ENCODE measurements at regions not wholly inside any gene's neighbourhood (a gene's known extent, or its start where the extent isn't known, plus 50 kb on each side); places are given as distances from the start of the nearest gene placed in this dataset.
"Not testable (repeated sequence)": the region's sequence is repeated elsewhere in the genome, so short reads cannot be mapped to it uniquely, and the experiment has no call there.

GRCh38 chr2:194557993-194558392, 1099.0 kb upstream of the SLC39A10 start:
- no peak overlapping the region for H3K27ac ChIP-seq (ENCODE audit: low read depth, low read length)
- H3K4me1 ChIP-seq (ENCODE audit: control insufficient read depth in 1 of 2, insufficient read depth in 2 of 2, low read length in 2 of 2), result no peaks in the 10 kb centered on the region
- no peak overlapping the region for H3K9ac ChIP-seq (ENCODE audit: low read depth in 1 of 2, low read length in 2 of 2)
- H3K27me3 ChIP-seq (ENCODE audit: control insufficient read depth in 1 of 2, insufficient read depth in 2 of 2, low read length in 2 of 2), result no peaks in the 10 kb centered on the region
- H3K9me3 ChIP-seq (ENCODE audit: control insufficient read depth in 1 of 2, low read length in 2 of 2), result peaks cover 0 to 7% of the 10 kb centered on the region in 2 donors
- no peaks in the 10 kb centered on the region for H3K36me3 ChIP-seq (ENCODE audit: control insufficient read depth in 1 of 2, insufficient read depth in 2 of 2, low read length in 2 of 2)
- no peak overlapping the region for H3K4me3 ChIP-seq (ENCODE audit: low read depth in 1 of 2, low read length in 2 of 2)

GRCh38 chr2:194556629-194557028, 1100.4 kb upstream of the SLC39A10 start:
- Histone ChIP-seq H3K9me3 (ENCODE audit: control insufficient read depth in 1 of 2, low read length in 2 of 2) (peaks cover 0 to 7% of the 10 kb centered on the region in 2 donors), H3K36me3 (ENCODE audit: control insufficient read depth in 1 of 2, insufficient read depth in 2 of 2, low read length in 2 of 2) (no peaks in the 10 kb centered on the region), H3K27me3 (ENCODE audit: control insufficient read depth in 1 of 2, insufficient read depth in 2 of 2, low read length in 2 of 2) (no peaks in the 10 kb centered on the region), H3K4me1 (ENCODE audit: control insufficient read depth in 1 of 2, insufficient read depth in 2 of 2, low read length in 2 of 2) (no peaks in the 10 kb centered on the region), H3K4me3 (ENCODE audit: low read depth in 1 of 2, low read length in 2 of 2) (no peak overlapping the region), H3K9ac (ENCODE audit: low read depth in 1 of 2, low read length in 2 of 2) (no peak overlapping the region), H3K27ac (ENCODE audit: low read depth, low read length) (no peak overlapping the region)

DNA sequence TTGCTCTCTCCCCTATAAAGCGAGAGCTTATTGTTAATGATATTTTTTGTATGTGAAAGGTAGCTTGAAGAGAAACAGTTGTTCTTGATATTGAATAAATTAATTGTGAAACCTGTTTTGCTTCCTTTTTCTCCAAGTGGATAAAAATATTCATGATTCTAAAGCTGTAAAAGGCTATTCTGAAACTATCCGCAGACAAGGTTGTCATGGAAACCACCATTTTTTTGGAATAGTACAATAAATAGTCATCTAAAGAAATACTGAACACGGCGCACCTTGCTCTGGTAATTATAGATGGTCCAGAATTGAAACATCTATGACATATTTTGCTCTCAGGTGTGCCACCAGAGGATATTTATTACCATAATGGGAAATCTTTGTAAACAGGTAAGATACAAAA, 1103.0 kb upstream of the SLC39A10 start:
- Histone ChIP-seq H3K4me1 (ENCODE audit: control insufficient read depth in 1 of 2, insufficient read depth in 2 of 2, low read length in 2 of 2) (no peaks in the 10 kb centered on the region), H3K36me3 (ENCODE audit: control insufficient read depth in 1 of 2, insufficient read depth in 2 of 2, low read length in 2 of 2) (no peaks in the 10 kb centered on the region), H3K27ac (ENCODE audit: low read depth, low read length) (no peak overlapping the region), H3K9ac (ENCODE audit: low read depth in 1 of 2, low read length in 2 of 2) (no peak overlapping the region), H3K4me3 (ENCODE audit: low read depth in 1 of 2, low read length in 2 of 2) (no peak overlapping the region), H3K9me3 (ENCODE audit: control insufficient read depth in 1 of 2, low read length in 2 of 2) (no peaks in the 10 kb centered on the region), H3K27me3 (ENCODE audit: control insufficient read depth in 1 of 2, insufficient read depth in 2 of 2, low read length in 2 of 2) (no peaks in the 10 kb centered on the region)

DNA sequence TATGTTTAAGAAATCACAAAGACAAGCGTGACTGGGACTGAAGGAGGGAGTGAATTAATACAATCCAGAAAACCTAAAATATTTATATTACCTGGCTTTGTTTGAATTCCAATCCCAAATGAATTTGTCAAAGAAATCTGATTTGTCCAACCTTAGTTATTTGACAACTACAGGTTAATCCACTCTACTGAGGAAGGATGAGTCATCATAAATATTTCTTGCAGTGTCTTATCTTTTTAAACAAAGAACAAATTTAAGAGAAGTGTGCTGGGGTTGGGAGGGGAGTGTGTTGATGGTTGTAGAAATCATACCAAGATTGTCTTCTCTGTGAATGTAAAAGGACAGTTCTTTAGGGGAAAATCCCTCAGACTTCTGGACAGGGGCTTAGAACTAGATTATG, 1106.3 kb upstream of the SLC39A10 start:
- Histone ChIP-seq H3K4me1 (ENCODE audit: control insufficient read depth in 1 of 2, insufficient read depth in 2 of 2, low read length in 2 of 2) (no peaks in the 10 kb centered on the region), H3K27me3 (ENCODE audit: control insufficient read depth in 1 of 2, insufficient read depth in 2 of 2, low read length in 2 of 2) (no peaks in the 10 kb centered on the region), H3K27ac (ENCODE audit: low read depth, low read length) (no peak overlapping the region), H3K9ac (ENCODE audit: low read depth in 1 of 2, low read length in 2 of 2) (no peak overlapping the region), H3K9me3 (ENCODE audit: control insufficient read depth in 1 of 2, low read length in 2 of 2) (no peaks in the 10 kb centered on the region), H3K4me3 (ENCODE audit: low read depth in 1 of 2, low read length in 2 of 2) (no peak overlapping the region), H3K36me3 (ENCODE audit: control insufficient read depth in 1 of 2, insufficient read depth in 2 of 2, low read length in 2 of 2) (no peaks in the 10 kb centered on the region)

DNA sequence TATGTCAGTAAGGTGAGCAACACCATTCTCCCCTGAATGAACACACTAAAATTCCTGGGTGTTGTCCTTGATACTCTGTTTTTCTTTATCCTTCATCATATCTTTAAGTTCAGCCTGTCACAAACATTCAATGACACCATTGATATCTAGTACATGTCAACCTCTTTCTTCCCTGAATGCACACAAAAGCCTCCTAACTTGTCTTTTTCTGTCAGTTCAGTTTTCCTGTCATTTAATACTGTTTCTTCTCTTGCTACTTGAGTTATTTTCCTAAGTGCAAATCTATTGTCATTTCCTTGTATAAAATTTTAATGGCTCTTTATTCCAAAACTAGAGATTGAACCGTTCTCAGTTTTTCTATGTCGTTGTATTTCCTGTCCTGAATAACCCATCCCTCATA, 1107.6 kb upstream of the SLC39A10 start:
- Histone ChIP-seq H3K9ac (ENCODE audit: low read depth in 1 of 2, low read length in 2 of 2) (no peak overlapping the region), H3K4me3 (ENCODE audit: low read depth in 1 of 2, low read length in 2 of 2) (no peak overlapping the region), H3K27me3 (ENCODE audit: control insufficient read depth in 1 of 2, insufficient read depth in 2 of 2, low read length in 2 of 2) (no peaks in the 10 kb centered on the region), H3K27ac (ENCODE audit: low read depth, low read length) (no peak overlapping the region), H3K36me3 (ENCODE audit: control insufficient read depth in 1 of 2, insufficient read depth in 2 of 2, low read length in 2 of 2) (no peaks in the 10 kb centered on the region), H3K9me3 (ENCODE audit: control insufficient read depth in 1 of 2, low read length in 2 of 2) (no peaks in the 10 kb centered on the region), H3K4me1 (ENCODE audit: control insufficient read depth in 1 of 2, insufficient read depth in 2 of 2, low read length in 2 of 2) (no peaks in the 10 kb centered on the region)

GRCh38 chr2:194545978-194546377, 1111.0 kb upstream of the SLC39A10 start:
- H3K4me3 ChIP-seq (ENCODE audit: low read depth in 1 of 2, low read length in 2 of 2), result no peak overlapping the region
- H3K27ac ChIP-seq (ENCODE audit: low read depth, low read length), result no peak overlapping the region
- no peaks in the 10 kb centered on the region for H3K27me3 ChIP-seq (ENCODE audit: control insufficient read depth in 1 of 2, insufficient read depth in 2 of 2, low read length in 2 of 2)
- no peaks in the 10 kb centered on the region for H3K36me3 ChIP-seq (ENCODE audit: control insufficient read depth in 1 of 2, insufficient read depth in 2 of 2, low read length in 2 of 2)
- no peaks in the 10 kb centered on the region for H3K9me3 ChIP-seq (ENCODE audit: control insufficient read depth in 1 of 2, low read length in 2 of 2)
- H3K4me1 ChIP-seq (ENCODE audit: control insufficient read depth in 1 of 2, insufficient read depth in 2 of 2, low read length in 2 of 2), result no peaks in the 10 kb centered on the region
- no peak overlapping the region for H3K9ac ChIP-seq (ENCODE audit: low read depth in 1 of 2, low read length in 2 of 2)

DNA sequence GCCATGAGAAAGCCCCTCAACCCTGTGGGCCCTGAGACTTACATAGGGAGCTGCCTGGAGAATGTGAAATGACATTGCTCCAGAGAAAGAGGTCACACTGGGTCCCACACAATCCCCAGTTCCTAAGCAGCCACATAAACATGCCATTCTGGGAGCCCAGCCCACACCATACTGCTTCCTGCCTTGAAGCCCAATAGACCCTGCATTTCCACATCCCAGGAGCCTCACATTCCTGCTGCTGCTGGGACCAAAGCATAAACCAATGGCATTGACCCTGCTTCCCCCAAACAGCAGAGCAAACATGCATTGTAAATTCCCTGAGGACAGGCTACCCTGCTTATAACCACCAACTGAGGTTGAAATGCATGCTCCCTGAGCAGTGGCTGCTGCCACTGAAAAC, 1117.6 kb upstream of the SLC39A10 start:
- H3K27me3 ChIP-seq (ENCODE audit: control insufficient read depth in 1 of 2, insufficient read depth in 2 of 2, low read length in 2 of 2), result no peaks in the 10 kb centered on the region
- H3K4me3 ChIP-seq (ENCODE audit: low read depth in 1 of 2, low read length in 2 of 2), result no peak overlapping the region
- H3K9ac ChIP-seq (ENCODE audit: low read depth in 1 of 2, low read length in 2 of 2), result no peak overlapping the region
- no peaks in the 10 kb centered on the region for H3K36me3 ChIP-seq (ENCODE audit: control insufficient read depth in 1 of 2, insufficient read depth in 2 of 2, low read length in 2 of 2)
- H3K9me3 ChIP-seq (ENCODE audit: control insufficient read depth in 1 of 2, low read length in 2 of 2), result peaks cover 0 to 2% of the 10 kb centered on the region in 2 donors
- no peak overlapping the region for H3K27ac ChIP-seq (ENCODE audit: low read depth, low read length)
- H3K4me1 ChIP-seq (ENCODE audit: control insufficient read depth in 1 of 2, insufficient read depth in 2 of 2, low read length in 2 of 2), result no peaks in the 10 kb centered on the region

GRCh38 chr2:194526121-194526520, 1130.9 kb upstream of the SLC39A10 start:
- H3K9ac ChIP-seq (ENCODE audit: low read depth in 1 of 2, low read length in 2 of 2), result no peak overlapping the region
- no peaks in the 10 kb centered on the region for H3K36me3 ChIP-seq (ENCODE audit: control insufficient read depth in 1 of 2, insufficient read depth in 2 of 2, low read length in 2 of 2)
- no peaks in the 10 kb centered on the region for H3K4me1 ChIP-seq (ENCODE audit: control insufficient read depth in 1 of 2, insufficient read depth in 2 of 2, low read length in 2 of 2)
- H3K9me3 ChIP-seq (ENCODE audit: control insufficient read depth in 1 of 2, low read length in 2 of 2), result no peaks in the 10 kb centered on the region
- H3K27ac ChIP-seq (ENCODE audit: low read depth, low read length), result no peak overlapping the region
- H3K27me3 ChIP-seq (ENCODE audit: control insufficient read depth in 1 of 2, insufficient read depth in 2 of 2, low read length in 2 of 2), result no peaks in the 10 kb centered on the region
- H3K4me3 ChIP-seq (ENCODE audit: low read depth in 1 of 2, low read length in 2 of 2), result no peak overlapping the region

DNA sequence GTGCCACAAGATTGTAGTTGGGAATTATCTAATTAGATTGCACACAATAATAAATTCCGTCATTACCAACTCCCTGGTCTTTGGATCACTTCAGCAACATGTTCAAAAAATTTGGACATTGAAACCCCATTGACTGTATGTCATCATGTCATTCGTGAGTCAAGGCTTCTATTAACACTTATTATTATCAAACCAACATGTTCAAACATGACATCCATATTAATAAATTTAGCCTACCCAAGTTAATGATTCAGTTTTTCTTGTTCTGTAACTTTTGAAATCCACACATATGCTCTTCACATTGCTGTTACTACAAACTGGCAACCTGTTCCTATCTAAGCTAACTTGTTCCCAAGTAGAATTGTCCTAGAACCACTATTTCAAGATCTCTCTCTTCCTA, 1142.7 kb upstream of the SLC39A10 start:
- no peak overlapping the region for H3K4me3 ChIP-seq (ENCODE audit: low read depth in 1 of 2, low read length in 2 of 2)

GRCh38 chr2:194511070-194511469, 1146.0 kb upstream of the SLC39A10 start:
- not testable (repeated sequence) for H3K9me3 ChIP-seq (ENCODE audit: control insufficient read depth in 1 of 2, low read length in 2 of 2); H3K4me1 ChIP-seq (ENCODE audit: control insufficient read depth in 1 of 2, insufficient read depth in 2 of 2, low read length in 2 of 2); H3K4me3 ChIP-seq (ENCODE audit: low read depth in 1 of 2, low read length in 2 of 2); H3K9ac ChIP-seq (ENCODE audit: low read depth in 1 of 2, low read length in 2 of 2); H3K27ac ChIP-seq (ENCODE audit: low read depth, low read length); H3K36me3 ChIP-seq (ENCODE audit: control insufficient read depth in 1 of 2, insufficient read depth in 2 of 2, low read length in 2 of 2); H3K27me3 ChIP-seq (ENCODE audit: control insufficient read depth in 1 of 2, insufficient read depth in 2 of 2, low read length in 2 of 2)

More for the DNA sequence above, 1142.7 kb upstream of the SLC39A10 start:
- no peaks in the 10 kb centered on the region for H3K36me3 ChIP-seq (ENCODE audit: control insufficient read depth in 1 of 2, insufficient read depth in 2 of 2, low read length in 2 of 2)
- H3K9me3 ChIP-seq (ENCODE audit: control insufficient read depth in 1 of 2, low read length in 2 of 2), result no peaks in the 10 kb centered on the region
- H3K27me3 ChIP-seq (ENCODE audit: control insufficient read depth in 1 of 2, insufficient read depth in 2 of 2, low read length in 2 of 2), result no peaks in the 10 kb centered on the region
- no peaks in the 10 kb centered on the region for H3K4me1 ChIP-seq (ENCODE audit: control insufficient read depth in 1 of 2, insufficient read depth in 2 of 2, low read length in 2 of 2)
- no peak overlapping the region for H3K27ac ChIP-seq (ENCODE audit: low read depth, low read length)
- H3K9ac ChIP-seq (ENCODE audit: low read depth in 1 of 2, low read length in 2 of 2), result no peak overlapping the region

DNA sequence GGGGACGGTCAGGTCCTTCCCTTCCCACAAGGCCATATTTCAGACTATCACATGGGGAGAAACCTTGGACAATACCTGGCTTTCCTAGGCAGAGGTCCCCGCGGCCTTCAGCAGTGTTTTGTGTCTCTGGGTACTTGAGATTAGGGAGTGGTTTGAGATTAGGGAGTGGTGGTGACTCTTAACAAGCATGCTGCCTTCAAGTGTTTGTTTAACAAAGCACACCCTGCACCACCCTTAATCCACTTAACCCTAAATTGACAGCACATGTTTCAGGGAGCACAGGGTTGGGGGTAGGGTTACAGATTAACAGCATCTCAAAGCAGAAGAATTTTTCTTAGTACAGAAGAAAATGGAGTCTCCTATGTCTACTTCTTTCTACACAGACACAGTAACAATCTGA, 1152.2 kb upstream of the SLC39A10 start:
- not testable (repeated sequence) for H3K27me3 ChIP-seq (ENCODE audit: control insufficient read depth in 1 of 2, insufficient read depth in 2 of 2, low read length in 2 of 2); H3K4me1 ChIP-seq (ENCODE audit: control insufficient read depth in 1 of 2, insufficient read depth in 2 of 2, low read length in 2 of 2); H3K4me3 ChIP-seq (ENCODE audit: low read depth in 1 of 2, low read length in 2 of 2); H3K27ac ChIP-seq (ENCODE audit: low read depth, low read length); H3K36me3 ChIP-seq (ENCODE audit: control insufficient read depth in 1 of 2, insufficient read depth in 2 of 2, low read length in 2 of 2); H3K9me3 ChIP-seq (ENCODE audit: control insufficient read depth in 1 of 2, low read length in 2 of 2); H3K9ac ChIP-seq (ENCODE audit: low read depth in 1 of 2, low read length in 2 of 2)

All from duodenal mucosa (tissue), 2 donors.